Endodermal cell (in vitro differentiated cells): ENCODE measurements at regions not wholly inside any gene's neighbourhood (a gene's known extent, or its start where the extent isn't known, plus 50 kb on each side); places are given as distances from the start of the nearest gene placed in this dataset.

Experiments
- DNase-seq: peaks from one replicate; pipeline ENCODE4 v3.0.0-alpha.2; 2017
- H3K27ac ChIP-seq: 2 replicates; pipeline ENCODE4 v1.5.1; 2013; ENCODE audit warnings: mild to moderate bottlenecking, low read depth, low read length, moderate library complexity
- H3K27me3 ChIP-seq: 2 replicates; pipeline ENCODE4 v1.6.1; 2013; ENCODE audit warnings: mild to moderate bottlenecking, low read length, moderate library complexity; ENCODE audit not compliant: insufficient read depth, control insufficient read depth, poor library complexity, severe bottlenecking
- H3K36me3 ChIP-seq: 2 replicates; pipeline ENCODE4 v1.7.0; 2013; ENCODE audit warnings: mild to moderate bottlenecking, low read length, moderate library complexity; ENCODE audit not compliant: control insufficient read depth, insufficient read depth
- H3K4me1 ChIP-seq: one replicate; pipeline ENCODE4 v1.7.0; 2013; ENCODE audit warnings: low read length; ENCODE audit not compliant: control insufficient read depth, insufficient read depth
- H3K4me3 ChIP-seq: 2 replicates; pipeline ENCODE4 v1.5.1; 2013; ENCODE audit warnings: mild to moderate bottlenecking, low read length, moderate library complexity
- H3K9ac ChIP-seq: 2 replicates; pipeline ENCODE4 v1.6.1; 2013; ENCODE audit warnings: mild to moderate bottlenecking, low read length, moderate library complexity; ENCODE audit not compliant: poor library complexity, severe bottlenecking; ENCODE audit errors: extremely low read depth
- H3K9me3 ChIP-seq: 2 replicates; pipeline ENCODE4 v1.6.1; 2013; ENCODE audit warnings: mild to moderate bottlenecking, low read length, moderate library complexity; ENCODE audit not compliant: control insufficient read depth
- H3K27ac Mint-ChIP-seq: 2 replicates; pipeline ENCODE4 v1.8.0; 2020; ENCODE audit warnings: mixed read lengths
- H3K27me3 Mint-ChIP-seq: 2 replicates; pipeline ENCODE4 v1.8.0; 2021; ENCODE audit warnings: mild to moderate bottlenecking, mixed read lengths; ENCODE audit not compliant: insufficient read depth
- H3K36me3 Mint-ChIP-seq: 2 replicates; pipeline ENCODE4 v1.8.0; 2020; ENCODE audit warnings: low read depth, mixed read lengths
- H3K4me1 Mint-ChIP-seq: 2 replicates; pipeline ENCODE4 v1.8.0; 2020; ENCODE audit warnings: mixed read lengths
- H3K4me3 Mint-ChIP-seq: 2 replicates; pipeline ENCODE4 v1.8.0; 2020; ENCODE audit warnings: mild to moderate bottlenecking, moderate library complexity, mixed read lengths
- H3K9me3 Mint-ChIP-seq: 2 replicates; pipeline ENCODE4 v1.8.0; 2020; ENCODE audit warnings: mild to moderate bottlenecking, mixed read lengths
- WGBS, 2 experiments: methylation state at CpG; one replicate each; pipeline versions ENCODE4 v1.1.5 to v1.1.7; 2013; ENCODE audit warnings: missing lambda C conversion rate in 2 of 2, mixed read lengths in 1 of 2; ENCODE audit not compliant: insufficient coverage in 1 of 2, insufficient read length in 1 of 2; 5-methylcytosine and 5-hydroxymethylcytosine counted together
- TF ChIP-seq, protein P1 (sequence below): fragments of 200-600 bp; sonication (generic); conservative IDR thresholded peaks from 2 replicates; pipeline ENCODE4 v1.5.0; 2021; ENCODE audit warnings: antibody characterized with exemption, mild to moderate bottlenecking

DNA sequence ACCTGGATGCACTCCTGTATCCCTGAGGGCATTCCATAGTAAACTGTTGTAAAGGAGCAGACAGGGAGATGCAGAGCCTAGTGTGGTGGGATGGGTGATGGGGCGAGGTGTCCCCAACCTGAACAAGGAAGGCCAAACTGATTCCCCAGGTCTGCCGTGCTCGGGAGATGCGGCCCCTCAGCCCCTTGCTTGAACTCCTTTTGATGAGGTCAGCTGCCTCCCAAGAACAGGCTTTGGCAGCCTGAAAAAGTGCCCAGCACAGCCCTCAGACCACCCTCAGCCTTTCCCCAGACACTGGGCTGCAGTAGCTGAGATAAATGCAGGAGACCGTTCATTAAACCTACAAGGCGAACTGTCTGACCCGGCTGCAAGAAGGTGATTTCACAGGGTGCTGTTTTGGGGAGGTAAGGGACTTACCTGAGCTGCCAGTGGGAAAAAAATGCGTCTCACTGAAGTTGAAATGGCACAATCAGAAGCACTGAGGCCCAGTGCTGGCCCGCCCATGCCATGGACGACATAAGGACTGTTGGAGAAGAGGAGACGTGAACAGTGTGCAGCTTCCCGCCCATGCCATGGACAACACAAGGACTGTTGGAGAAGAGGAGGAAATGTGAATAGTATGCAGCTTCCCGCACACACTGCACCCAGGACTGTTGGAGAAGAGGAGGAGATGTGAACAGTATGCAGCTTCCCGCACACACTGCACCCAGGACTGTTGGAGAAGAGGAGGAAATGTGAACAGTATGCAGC is 148.4 kb upstream of the FAM20C start:
- no peaks in the 10 kb centered on the region for H3K9me3 ChIP-seq
- H3K4me1 Mint-ChIP-seq: peaks cover 5% of the 10 kb centered on the region
- no peak overlapping the region for H3K27ac ChIP-seq
- no peak overlapping the region for H3K9ac ChIP-seq
- H3K36me3 ChIP-seq: no peaks in the 10 kb centered on the region
- no peak overlapping the region for H3K4me3 Mint-ChIP-seq
- peaks cover 58% of the 10 kb centered on the region for H3K27me3 ChIP-seq
- peaks cover 6% of the 10 kb centered on the region for H3K4me1 ChIP-seq
- H3K9me3 Mint-ChIP-seq: no peaks in the 10 kb centered on the region
- no peak overlapping the region for H3K27ac Mint-ChIP-seq
- DNase-seq: peak; percentile 34
- H3K36me3 Mint-ChIP-seq: no peaks in the 10 kb centered on the region
- H3K4me3 ChIP-seq: no peak overlapping the region
- TF ChIP-seq, protein P1, sequence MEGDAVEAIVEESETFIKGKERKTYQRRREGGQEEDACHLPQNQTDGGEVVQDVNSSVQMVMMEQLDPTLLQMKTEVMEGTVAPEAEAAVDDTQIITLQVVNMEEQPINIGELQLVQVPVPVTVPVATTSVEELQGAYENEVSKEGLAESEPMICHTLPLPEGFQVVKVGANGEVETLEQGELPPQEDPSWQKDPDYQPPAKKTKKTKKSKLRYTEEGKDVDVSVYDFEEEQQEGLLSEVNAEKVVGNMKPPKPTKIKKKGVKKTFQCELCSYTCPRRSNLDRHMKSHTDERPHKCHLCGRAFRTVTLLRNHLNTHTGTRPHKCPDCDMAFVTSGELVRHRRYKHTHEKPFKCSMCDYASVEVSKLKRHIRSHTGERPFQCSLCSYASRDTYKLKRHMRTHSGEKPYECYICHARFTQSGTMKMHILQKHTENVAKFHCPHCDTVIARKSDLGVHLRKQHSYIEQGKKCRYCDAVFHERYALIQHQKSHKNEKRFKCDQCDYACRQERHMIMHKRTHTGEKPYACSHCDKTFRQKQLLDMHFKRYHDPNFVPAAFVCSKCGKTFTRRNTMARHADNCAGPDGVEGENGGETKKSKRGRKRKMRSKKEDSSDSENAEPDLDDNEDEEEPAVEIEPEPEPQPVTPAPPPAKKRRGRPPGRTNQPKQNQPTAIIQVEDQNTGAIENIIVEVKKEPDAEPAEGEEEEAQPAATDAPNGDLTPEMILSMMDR: no peak
- 90 to 94% methylated on average over 9 to 14 of the region's 14 CpGs for WGBS, 2 experiments
- H3K27me3 Mint-ChIP-seq: peaks cover 54% of the 10 kb centered on the region

DNA sequence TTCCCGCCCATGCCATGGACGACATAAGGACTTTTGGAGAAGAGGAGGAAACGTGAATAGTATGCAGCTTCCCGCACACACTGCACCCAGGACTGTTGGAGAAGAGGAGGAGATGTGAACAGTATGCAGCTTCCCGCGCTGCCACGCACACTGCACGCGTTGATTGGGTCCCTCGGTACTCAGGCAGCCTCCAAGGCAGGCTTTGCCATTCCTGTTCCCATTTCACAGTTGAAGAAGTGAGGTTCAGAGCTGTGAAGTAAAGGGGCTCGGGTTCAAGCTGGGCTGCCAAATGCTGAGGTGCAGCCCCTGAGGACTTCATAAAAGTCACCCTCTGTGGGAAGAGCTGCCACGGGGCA is 147.9 kb upstream of the FAM20C start:
- TF ChIP-seq, protein P1: no peak
- H3K27me3 ChIP-seq: peaks cover 58% of the 10 kb centered on the region
- H3K27ac Mint-ChIP-seq: no peak overlapping the region
- H3K9ac ChIP-seq: no peak overlapping the region
- H3K27me3 Mint-ChIP-seq: peaks cover 54% of the 10 kb centered on the region
- no peak for DNase-seq
- H3K36me3 Mint-ChIP-seq: no peaks in the 10 kb centered on the region
- no peaks in the 10 kb centered on the region for H3K36me3 ChIP-seq
- no peaks in the 10 kb centered on the region for H3K9me3 Mint-ChIP-seq
- H3K4me1 Mint-ChIP-seq: peaks cover 5% of the 10 kb centered on the region
- WGBS, 2 experiments: 93 to 96% methylated on average over 12 of the region's 12 CpGs
- H3K27ac ChIP-seq: no peak overlapping the region
- no peak overlapping the region for H3K4me3 Mint-ChIP-seq
- H3K4me3 ChIP-seq: no peak overlapping the region
- no peaks in the 10 kb centered on the region for H3K9me3 ChIP-seq
- H3K4me1 ChIP-seq: peaks cover 6% of the 10 kb centered on the region

DNA sequence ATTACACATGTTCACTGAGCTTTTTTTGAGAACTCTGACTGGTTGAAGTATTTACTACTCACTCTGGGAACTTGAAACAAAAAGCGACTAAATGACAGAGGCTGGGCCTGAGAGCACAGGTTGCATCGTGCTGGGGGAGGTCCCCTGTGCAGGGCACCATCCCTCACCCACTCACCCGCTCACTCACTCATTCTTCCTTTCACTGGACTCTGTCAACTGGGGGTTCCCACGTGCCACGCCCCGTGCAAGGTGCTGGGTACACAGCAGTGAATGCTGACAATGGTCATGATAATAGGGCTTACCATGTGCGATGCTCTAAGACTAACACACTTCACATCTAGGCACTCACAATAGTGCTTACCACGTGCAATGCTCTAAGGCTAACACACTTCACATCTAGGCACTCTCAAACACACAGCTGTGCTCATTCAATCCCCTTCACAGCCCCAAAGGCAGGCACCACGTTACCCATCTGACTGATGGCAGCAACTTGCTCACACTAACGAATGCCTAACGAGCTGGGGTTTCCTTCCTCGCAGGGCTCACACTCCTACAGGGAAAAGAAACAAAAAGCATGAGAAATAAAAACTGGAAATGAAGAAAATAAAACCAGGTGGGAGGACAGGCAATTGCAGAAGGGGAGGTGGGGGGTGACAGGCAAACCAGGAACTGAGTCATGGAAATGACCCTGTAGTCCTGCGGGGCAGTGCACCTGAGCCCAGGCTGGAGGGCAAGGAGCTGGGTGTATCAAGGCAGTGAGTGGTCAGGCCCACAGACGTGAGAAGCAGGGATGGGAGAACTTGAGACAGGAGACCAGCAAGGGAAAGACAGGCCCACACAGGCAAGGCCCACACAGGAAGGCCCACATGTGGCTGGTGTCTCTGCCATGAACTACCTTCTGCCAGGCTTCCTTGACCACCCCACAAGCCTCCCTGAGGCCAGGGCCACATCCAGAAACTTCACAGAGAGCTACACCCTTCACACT is 147.0 kb upstream of the FAM20C start:
- 92 to 93% methylated on average over 10 to 14 of the region's 14 CpGs for WGBS, 2 experiments
- TF ChIP-seq, protein P1: no peak

More for the DNA sequence above, 147.0 kb upstream of the FAM20C start:
- H3K9me3 ChIP-seq: no peaks in the 10 kb centered on the region
- H3K36me3 Mint-ChIP-seq: no peaks in the 10 kb centered on the region
- peaks cover 58% of the 10 kb centered on the region for H3K27me3 ChIP-seq
- H3K4me1 ChIP-seq: peaks cover 6% of the 10 kb centered on the region
- DNase-seq: peak; percentile 33
- peaks cover 5% of the 10 kb centered on the region for H3K4me1 Mint-ChIP-seq
- H3K9me3 Mint-ChIP-seq: no peaks in the 10 kb centered on the region
- no peak overlapping the region for H3K4me3 ChIP-seq
- no peak overlapping the region for H3K27ac ChIP-seq
- peaks cover 54% of the 10 kb centered on the region for H3K27me3 Mint-ChIP-seq
- no peaks in the 10 kb centered on the region for H3K36me3 ChIP-seq
- no peak overlapping the region for H3K9ac ChIP-seq
- no peak overlapping the region for H3K27ac Mint-ChIP-seq
- H3K4me3 Mint-ChIP-seq: no peak overlapping the region
